H1 (cell line): ENCODE measurements at regions not wholly inside any gene's neighbourhood (a gene's known extent, or its start where the extent isn't known, plus 50 kb on each side); places are given as distances from the start of the nearest gene placed in this dataset.

ENCODE experiments used
- CTCF ChIA-PET: fragments of 300-600 bp; sonication (Branson Sonifier 250); formaldehyde crosslinking; loops from one replicate; lab custom pipeline; 2021; ENCODE audit not compliant: partially characterized antibody; lab: Charles Lee
- POLR2A ChIA-PET: fragments of 300-600 bp; sonication (Branson Sonifier 250); formaldehyde crosslinking; loops from one replicate; lab custom pipeline; 2021; ENCODE audit warnings: inconsistent platforms; ENCODE audit not compliant: partially characterized antibody; lab: Charles Lee
- DNase-seq, 2 experiments: peaks; one replicate each; pipeline versions ENCODE4 v3.0.0 to v3.0.0-alpha.2; 2010 to 2022; ENCODE audit warnings: low spot score in 2 of 2, low read depth in 1 of 2, mixed read lengths in 1 of 2
- FAIRE-seq: peaks from 2 replicates; lab custom pipeline; 2011; peaks lifted over from hg19 to GRCh38; lab: Jason Lieb, UNC
- H2AFZ ChIP-seq: 2 replicates; pipeline ENCODE4 v1.8.1; 2012; ENCODE audit warnings: low read length, inconsistent platforms
- H2AK5ac ChIP-seq: 2 replicates; pipeline ENCODE4 v1.6.1; 2013; ENCODE audit warnings: low read depth, low read length
- H2BK120ac ChIP-seq: replicated peaks from 2 replicates; pipeline ENCODE3; 2013; ENCODE audit warnings: low read depth, low read length, inconsistent platforms
- H2BK12ac ChIP-seq: 2 replicates; pipeline ENCODE4 v1.6.1; 2013; ENCODE audit warnings: low read depth, low read length
- H2BK15ac ChIP-seq: 2 replicates; pipeline ENCODE4 v1.6.1; 2013; ENCODE audit warnings: low read length
- H2BK20ac ChIP-seq: 2 replicates; pipeline ENCODE4 v1.6.1; 2013; ENCODE audit warnings: low read length
- H2BK5ac ChIP-seq: 2 replicates; pipeline ENCODE4 v1.6.1; 2013; ENCODE audit warnings: low read depth, low read length
- H3K14ac ChIP-seq: 2 replicates; pipeline ENCODE4 v1.6.1; 2013; ENCODE audit warnings: inconsistent platforms; ENCODE audit not compliant: insufficient read length
- H3K18ac ChIP-seq: 2 replicates; pipeline ENCODE4 v1.6.1; 2013; ENCODE audit warnings: low read length; ENCODE audit errors: extremely low read depth
- H3K23ac ChIP-seq: 2 replicates; pipeline ENCODE4 v1.6.1; 2013; ENCODE audit warnings: inconsistent platforms; ENCODE audit not compliant: insufficient read length
- H3K23me2 ChIP-seq: 2 replicates; pipeline ENCODE4 v1.6.1; 2013; ENCODE audit warnings: low read depth, low read length
- H3K27ac ChIP-seq: 2 replicates; pipeline ENCODE4 v1.6.1; 2011; ENCODE audit warnings: low read depth, low read length, inconsistent platforms
- H3K27me3 ChIP-seq, 4 experiments: replicated peaks in 1 of 4; 1 replicate in 1 of 4; 2 replicates in 3 of 4; pipeline versions ENCODE4 v1.6.1 to v1.8.1; 2011 to 2013; ENCODE audit warnings: low read length in 3 of 4, mild to moderate bottlenecking in 3 of 4, inconsistent platforms in 2 of 4, mixed read lengths in 2 of 4, moderate library complexity in 1 of 4; ENCODE audit not compliant: control insufficient read depth in 3 of 4, insufficient read depth in 3 of 4; ENCODE audit errors: extremely low read depth in 1 of 4
- H3K36me3 ChIP-seq, 4 experiments: 2 replicates each; pipeline versions ENCODE4 v1.6.1 to v1.8.1; 2011 to 2013; ENCODE audit warnings: mild to moderate bottlenecking in 4 of 4, low read length in 3 of 4, moderate library complexity in 2 of 4, control low read depth in 1 of 4, inconsistent platforms in 1 of 4; ENCODE audit not compliant: insufficient read depth in 4 of 4, control insufficient read depth in 2 of 4
- H3K4ac ChIP-seq: replicated peaks from 2 replicates; pipeline ENCODE3; 2013; ENCODE audit warnings: low read length, low read depth, mixed read lengths, inconsistent platforms; ENCODE audit not compliant: insufficient read length
- H3K4me1 ChIP-seq, 4 experiments: replicated peaks in 1 of 4; 1 replicate in 1 of 4; 2 replicates in 3 of 4; pipeline versions ENCODE4 v1.6.1 to v1.8.1; 2011 to 2013; ENCODE audit warnings: low read length in 3 of 4, inconsistent platforms in 2 of 4, mixed read lengths in 1 of 4; ENCODE audit not compliant: insufficient read depth in 4 of 4, control insufficient read depth in 3 of 4
- H3K4me2 ChIP-seq, 2 experiments: 2 replicates each; pipeline versions ENCODE4 v1.6.1 to v1.8.1; 2011 to 2013; ENCODE audit warnings: low read depth in 2 of 2, low read length in 2 of 2, control low read depth in 1 of 2, inconsistent platforms in 1 of 2, mild to moderate bottlenecking in 1 of 2; ENCODE audit not compliant: insufficient read depth in 1 of 2
- H3K4me3 ChIP-seq, 4 experiments: fragments of 200-600, 300-600 bp in 1 of 4; sonication (generic), shearing (Covaris generic), sonication (Bioruptor Twin) in 1 of 4; 2 replicates each; pipeline versions ENCODE4 v1.5.1 to v1.8.1; 2011 to 2016; ENCODE audit warnings: low read length in 4 of 4, low read depth in 3 of 4, control low read depth in 2 of 4, inconsistent platforms in 2 of 4, mild to moderate bottlenecking in 2 of 4, mixed read lengths in 1 of 4, moderate library complexity in 1 of 4; ENCODE audit not compliant: insufficient read depth in 2 of 4; ENCODE audit errors: extremely low read depth in 1 of 4
- H3K56ac ChIP-seq: replicated peaks from 2 replicates; pipeline ENCODE3; 2013; ENCODE audit warnings: low read depth, mild to moderate bottlenecking, mixed read lengths, low read length, inconsistent platforms; ENCODE audit not compliant: insufficient read length
- H3K79me1 ChIP-seq: 2 replicates; pipeline ENCODE4 v1.6.1; 2013; ENCODE audit warnings: low read depth, low read length, control low read depth
- H3K79me2 ChIP-seq, 2 experiments: 2 replicates each; pipeline versions ENCODE4 v1.6.1 to v1.8.1; 2012 to 2013; ENCODE audit warnings: low read length in 2 of 2, mild to moderate bottlenecking in 2 of 2, inconsistent platforms in 1 of 2; ENCODE audit not compliant: insufficient read depth in 2 of 2, control insufficient read depth in 1 of 2
- H3K9ac ChIP-seq, 4 experiments: replicated peaks in 1 of 4; 1 replicate in 1 of 4; 2 replicates in 3 of 4; pipeline versions ENCODE4 v1.6.1 to v1.8.1; 2011 to 2013; ENCODE audit warnings: low read depth in 3 of 4, low read length in 3 of 4, control low read depth in 2 of 4, mild to moderate bottlenecking in 2 of 4, moderate library complexity in 2 of 4, inconsistent platforms in 1 of 4; ENCODE audit errors: extremely low read depth in 1 of 4
- H3K9me3 ChIP-seq, 2 experiments: 2 replicates each; pipeline versions ENCODE4 v1.6.1 to v1.8.1; 2012 to 2013; ENCODE audit warnings: mild to moderate bottlenecking in 2 of 2, moderate library complexity in 2 of 2, control low read depth in 1 of 2, inconsistent platforms in 1 of 2, low read depth in 1 of 2, low read length in 1 of 2, mixed read lengths in 1 of 2; ENCODE audit not compliant: insufficient read depth in 2 of 2
- H4K20me1 ChIP-seq, 2 experiments: replicated peaks in 1 of 2; 2 replicates each; pipeline versions ENCODE3 to v1.8.1; 2011 to 2013; ENCODE audit warnings: inconsistent platforms in 2 of 2, low read length in 2 of 2, mild to moderate bottlenecking in 1 of 2; ENCODE audit not compliant: insufficient read depth in 2 of 2, control insufficient read depth in 1 of 2
- H4K5ac ChIP-seq: 2 replicates; pipeline ENCODE4 v1.6.1; 2013; ENCODE audit warnings: low read length, low read depth, mixed read lengths, inconsistent platforms; ENCODE audit not compliant: insufficient read length
- H4K8ac ChIP-seq: 2 replicates; pipeline ENCODE4 v1.8.0; 2013; ENCODE audit warnings: mild to moderate bottlenecking, moderate library complexity, low read length, inconsistent platforms; ENCODE audit not compliant: insufficient read depth; ENCODE audit errors: extremely low read depth
- H4K91ac ChIP-seq: replicated peaks from 2 replicates; pipeline ENCODE3; 2013; ENCODE audit warnings: low read length, mixed read lengths, inconsistent platforms; ENCODE audit not compliant: insufficient read length
- WGBS, 2 experiments: shearing (Covaris generic) in 1 of 2; methylation state at CpG; one replicate each; pipeline versions ENCODE4 v1.1.6 to v1.1.7; 2013 to 2015; ENCODE audit warnings: low lambda C conversion rate in 2 of 2, mixed read lengths in 2 of 2, inconsistent platforms in 1 of 2, low coverage in 1 of 2, missing lambda C conversion rate in 1 of 2; ENCODE audit not compliant: insufficient replicate concordance in 2 of 2, insufficient coverage in 1 of 2, insufficient read length in 1 of 2; ENCODE audit errors: extremely low coverage in 1 of 2, missing lambda C conversion rate in 1 of 2; 5-methylcytosine and 5-hydroxymethylcytosine counted together
- TF ChIP-seq, protein P1 (sequence below): fragments of 300-600 bp; sonication (generic); IDR thresholded peaks from 2 replicates; pipeline ENCODE4 v1.7.1; 2012; ENCODE audit warnings: low read length, moderate library complexity, mild to moderate bottlenecking, inconsistent platforms; ENCODE audit not compliant: insufficient replicate concordance

- H3K9me3 ChIP-seq, result no peaks in the 10 kb centered on the region
- FAIRE-seq (no peak), DNase-seq (no peak)
- no peak overlapping the region for H4K5ac ChIP-seq
- no peak overlapping the region for H4K91ac ChIP-seq
- H4K8ac ChIP-seq, result no peak overlapping the region
- no peaks in the 10 kb centered on the region for H3K79me2 ChIP-seq
- 0 out of 4 replicates have a peak overlapping the region, but pooled peaks of 1 of the 2 experiments have one; percentile 28 for H3K4me2 ChIP-seq
- no peak overlapping the region for H2BK20ac ChIP-seq
- no peaks in the 10 kb centered on the region for H3K4me1 ChIP-seq
- H3K27ac ChIP-seq, result no peak overlapping the region
- ChIA-PET POLR2A (interaction anchor here (0.8 kb wide), 1 partner anchor 31 kb away, joined by 3 read pairs; no protein-coding TSS in a partner anchor), CTCF (no interaction called here)
- no peak overlapping the region for H2AK5ac ChIP-seq
- H3K36me3 ChIP-seq, result no peaks in the 10 kb centered on the region
- H3K79me1 ChIP-seq, result no peaks in the 10 kb centered on the region
- H2BK5ac ChIP-seq, result no peak overlapping the region
- H4K20me1 ChIP-seq, result no peaks in the 10 kb centered on the region
- H3K27me3 ChIP-seq, result no peaks in the 10 kb centered on the region
- no peak overlapping the region for H3K18ac ChIP-seq
- no peak overlapping the region for H3K14ac ChIP-seq
- H3K23ac ChIP-seq, result no peak overlapping the region
- no peak overlapping the region for H3K56ac ChIP-seq
- no peak overlapping the region for H2BK120ac ChIP-seq
- no peak overlapping the region for H2BK12ac ChIP-seq
- H2AFZ ChIP-seq, result no peak overlapping the region
- no peak overlapping the region for H3K4ac ChIP-seq
- 67% methylated on average over 5 of the region's 5 CpGs; no CpG with 5 or more reads in 1 of the 2 experiments for WGBS, 2 experiments
- H3K23me2 ChIP-seq, result no peaks in the 10 kb centered on the region
- no peak overlapping the region for H3K9ac ChIP-seq
- no peak overlapping the region for H3K4me3 ChIP-seq
- H2BK15ac ChIP-seq, result no peak overlapping the region
- TF ChIP-seq, protein P1, sequence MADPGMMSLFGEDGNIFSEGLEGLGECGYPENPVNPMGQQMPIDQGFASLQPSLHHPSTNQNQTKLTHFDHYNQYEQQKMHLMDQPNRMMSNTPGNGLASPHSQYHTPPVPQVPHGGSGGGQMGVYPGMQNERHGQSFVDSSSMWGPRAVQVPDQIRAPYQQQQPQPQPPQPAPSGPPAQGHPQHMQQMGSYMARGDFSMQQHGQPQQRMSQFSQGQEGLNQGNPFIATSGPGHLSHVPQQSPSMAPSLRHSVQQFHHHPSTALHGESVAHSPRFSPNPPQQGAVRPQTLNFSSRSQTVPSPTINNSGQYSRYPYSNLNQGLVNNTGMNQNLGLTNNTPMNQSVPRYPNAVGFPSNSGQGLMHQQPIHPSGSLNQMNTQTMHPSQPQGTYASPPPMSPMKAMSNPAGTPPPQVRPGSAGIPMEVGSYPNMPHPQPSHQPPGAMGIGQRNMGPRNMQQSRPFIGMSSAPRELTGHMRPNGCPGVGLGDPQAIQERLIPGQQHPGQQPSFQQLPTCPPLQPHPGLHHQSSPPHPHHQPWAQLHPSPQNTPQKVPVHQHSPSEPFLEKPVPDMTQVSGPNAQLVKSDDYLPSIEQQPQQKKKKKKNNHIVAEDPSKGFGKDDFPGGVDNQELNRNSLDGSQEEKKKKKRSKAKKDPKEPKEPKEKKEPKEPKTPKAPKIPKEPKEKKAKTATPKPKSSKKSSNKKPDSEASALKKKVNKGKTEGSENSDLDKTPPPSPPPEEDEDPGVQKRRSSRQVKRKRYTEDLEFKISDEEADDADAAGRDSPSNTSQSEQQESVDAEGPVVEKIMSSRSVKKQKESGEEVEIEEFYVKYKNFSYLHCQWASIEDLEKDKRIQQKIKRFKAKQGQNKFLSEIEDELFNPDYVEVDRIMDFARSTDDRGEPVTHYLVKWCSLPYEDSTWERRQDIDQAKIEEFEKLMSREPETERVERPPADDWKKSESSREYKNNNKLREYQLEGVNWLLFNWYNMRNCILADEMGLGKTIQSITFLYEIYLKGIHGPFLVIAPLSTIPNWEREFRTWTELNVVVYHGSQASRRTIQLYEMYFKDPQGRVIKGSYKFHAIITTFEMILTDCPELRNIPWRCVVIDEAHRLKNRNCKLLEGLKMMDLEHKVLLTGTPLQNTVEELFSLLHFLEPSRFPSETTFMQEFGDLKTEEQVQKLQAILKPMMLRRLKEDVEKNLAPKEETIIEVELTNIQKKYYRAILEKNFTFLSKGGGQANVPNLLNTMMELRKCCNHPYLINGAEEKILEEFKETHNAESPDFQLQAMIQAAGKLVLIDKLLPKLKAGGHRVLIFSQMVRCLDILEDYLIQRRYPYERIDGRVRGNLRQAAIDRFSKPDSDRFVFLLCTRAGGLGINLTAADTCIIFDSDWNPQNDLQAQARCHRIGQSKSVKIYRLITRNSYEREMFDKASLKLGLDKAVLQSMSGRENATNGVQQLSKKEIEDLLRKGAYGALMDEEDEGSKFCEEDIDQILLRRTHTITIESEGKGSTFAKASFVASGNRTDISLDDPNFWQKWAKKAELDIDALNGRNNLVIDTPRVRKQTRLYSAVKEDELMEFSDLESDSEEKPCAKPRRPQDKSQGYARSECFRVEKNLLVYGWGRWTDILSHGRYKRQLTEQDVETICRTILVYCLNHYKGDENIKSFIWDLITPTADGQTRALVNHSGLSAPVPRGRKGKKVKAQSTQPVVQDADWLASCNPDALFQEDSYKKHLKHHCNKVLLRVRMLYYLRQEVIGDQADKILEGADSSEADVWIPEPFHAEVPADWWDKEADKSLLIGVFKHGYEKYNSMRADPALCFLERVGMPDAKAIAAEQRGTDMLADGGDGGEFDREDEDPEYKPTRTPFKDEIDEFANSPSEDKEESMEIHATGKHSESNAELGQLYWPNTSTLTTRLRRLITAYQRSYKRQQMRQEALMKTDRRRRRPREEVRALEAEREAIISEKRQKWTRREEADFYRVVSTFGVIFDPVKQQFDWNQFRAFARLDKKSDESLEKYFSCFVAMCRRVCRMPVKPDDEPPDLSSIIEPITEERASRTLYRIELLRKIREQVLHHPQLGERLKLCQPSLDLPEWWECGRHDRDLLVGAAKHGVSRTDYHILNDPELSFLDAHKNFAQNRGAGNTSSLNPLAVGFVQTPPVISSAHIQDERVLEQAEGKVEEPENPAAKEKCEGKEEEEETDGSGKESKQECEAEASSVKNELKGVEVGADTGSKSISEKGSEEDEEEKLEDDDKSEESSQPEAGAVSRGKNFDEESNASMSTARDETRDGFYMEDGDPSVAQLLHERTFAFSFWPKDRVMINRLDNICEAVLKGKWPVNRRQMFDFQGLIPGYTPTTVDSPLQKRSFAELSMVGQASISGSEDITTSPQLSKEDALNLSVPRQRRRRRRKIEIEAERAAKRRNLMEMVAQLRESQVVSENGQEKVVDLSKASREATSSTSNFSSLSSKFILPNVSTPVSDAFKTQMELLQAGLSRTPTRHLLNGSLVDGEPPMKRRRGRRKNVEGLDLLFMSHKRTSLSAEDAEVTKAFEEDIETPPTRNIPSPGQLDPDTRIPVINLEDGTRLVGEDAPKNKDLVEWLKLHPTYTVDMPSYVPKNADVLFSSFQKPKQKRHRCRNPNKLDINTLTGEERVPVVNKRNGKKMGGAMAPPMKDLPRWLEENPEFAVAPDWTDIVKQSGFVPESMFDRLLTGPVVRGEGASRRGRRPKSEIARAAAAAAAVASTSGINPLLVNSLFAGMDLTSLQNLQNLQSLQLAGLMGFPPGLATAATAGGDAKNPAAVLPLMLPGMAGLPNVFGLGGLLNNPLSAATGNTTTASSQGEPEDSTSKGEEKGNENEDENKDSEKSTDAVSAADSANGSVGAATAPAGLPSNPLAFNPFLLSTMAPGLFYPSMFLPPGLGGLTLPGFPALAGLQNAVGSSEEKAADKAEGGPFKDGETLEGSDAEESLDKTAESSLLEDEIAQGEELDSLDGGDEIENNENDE, result peak; percentile 64
Observed at GRCh38 chr5:119811458-119811857, 182.1 kb downstream of the FAM170A start.
